ENCODE measurements at regions not wholly inside any gene's neighbourhood (a gene's known extent, or its start where the extent isn't known, plus 50 kb on each side); places are given as distances from the start of the nearest gene placed in this dataset.

- no peak for TF ChIP-seq POLR2A (IDR thresholded peaks at IDR 0.05)
- TF ChIP-seq CTCF (IDR thresholded peaks at IDR 0.05) = no peak
Observed at GRCh38 chr2:66050392-66050791, 384.5 kb upstream of the MEIS1 start.
